ENCODE measurements at regions not wholly inside any gene's neighbourhood (a gene's known extent, or its start where the extent isn't known, plus 50 kb on each side); places are given as distances from the start of the nearest gene placed in this dataset.
"Not testable (repeated sequence)": the region's sequence is repeated elsewhere in the genome, so short reads cannot be mapped to it uniquely, and the experiment has no call there.

DNA sequence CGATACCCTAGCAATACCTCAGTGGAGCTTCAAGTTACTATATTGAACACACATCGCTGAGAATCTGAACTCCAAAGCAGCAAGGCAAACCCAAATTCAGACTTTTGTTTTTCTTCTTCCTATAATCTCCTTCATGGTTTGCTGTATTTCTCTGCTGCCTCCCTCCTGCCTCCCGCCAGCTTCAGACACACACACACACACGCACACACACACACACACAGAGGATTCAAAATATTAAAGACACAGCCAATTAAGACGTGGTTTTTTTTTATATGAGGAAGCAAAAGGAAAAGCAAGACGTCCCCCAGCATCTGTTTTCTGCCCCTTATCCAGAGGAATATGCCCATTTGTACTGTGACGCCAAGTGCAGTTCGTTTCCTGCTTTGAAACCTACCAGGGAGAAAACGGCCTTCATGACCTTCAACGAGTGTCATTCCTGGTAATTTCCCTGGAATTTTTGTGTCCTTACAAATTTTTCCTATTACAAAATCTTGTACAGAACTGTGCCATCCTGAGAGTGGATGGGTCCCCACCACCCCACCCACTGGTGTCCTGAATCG lies 547.9 kb upstream of the ID2 start:
- no peak for DNase-seq (ENCODE audit: low spot score)

DNA sequence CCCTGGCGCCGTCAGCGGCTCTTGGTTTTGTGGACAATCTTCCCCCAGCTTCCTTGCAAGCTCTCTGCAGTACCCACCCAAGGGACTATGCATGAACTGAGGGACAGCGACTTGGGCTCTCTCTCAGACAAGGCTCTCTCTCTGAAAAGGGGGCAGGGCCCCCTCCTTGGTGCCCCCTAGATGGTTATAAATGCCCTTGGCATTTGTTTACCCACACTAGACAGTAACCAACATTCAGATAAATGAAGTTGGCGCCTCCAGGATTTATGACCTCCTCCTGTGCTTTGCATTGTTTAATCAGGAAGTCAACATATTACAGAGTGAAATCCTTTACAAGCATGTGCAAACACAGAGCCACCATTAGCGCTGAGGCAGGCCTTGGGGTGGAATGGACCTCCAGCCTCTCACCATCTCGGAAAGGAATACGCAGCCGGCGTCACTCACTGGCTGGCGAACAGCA lies 547.4 kb upstream of the ID2 start:
- DNase-seq (ENCODE audit: low spot score), result no peak

DNA sequence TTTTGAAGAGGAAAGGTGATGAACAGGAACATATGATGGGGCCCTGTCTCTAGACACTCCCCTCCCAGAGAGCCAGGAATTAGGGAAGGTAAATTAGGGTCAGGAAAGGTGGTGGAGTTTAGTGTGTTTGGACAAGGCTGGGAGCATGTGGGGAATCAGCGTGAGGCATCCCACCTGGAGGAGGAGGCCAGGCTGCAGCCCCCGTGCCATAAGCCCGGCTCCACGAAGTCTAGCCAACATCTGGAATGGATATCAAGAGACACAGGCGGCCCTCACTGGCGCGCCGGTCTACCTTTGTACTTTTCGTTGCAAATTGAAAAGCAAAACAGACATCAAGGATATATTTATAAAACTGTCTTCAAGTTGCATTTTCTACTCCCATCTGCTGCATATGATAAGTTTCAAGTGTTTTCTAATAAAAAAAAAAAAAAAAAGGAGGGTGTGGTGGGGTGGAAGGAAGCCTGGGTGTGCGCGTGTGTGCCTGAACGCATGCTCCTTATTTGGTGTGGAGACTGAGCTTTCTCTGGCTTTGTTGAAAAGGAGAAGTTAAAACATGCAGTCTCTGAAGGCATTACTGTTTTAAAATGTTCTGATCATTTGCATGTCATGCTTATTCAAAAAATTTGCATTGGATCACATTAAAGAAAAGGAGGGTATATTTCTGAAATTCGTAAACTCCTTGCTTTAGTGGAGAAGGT lies 546.7 kb upstream of the ID2 start:
- DNase-seq (ENCODE audit: low spot score), result no peak

DNA sequence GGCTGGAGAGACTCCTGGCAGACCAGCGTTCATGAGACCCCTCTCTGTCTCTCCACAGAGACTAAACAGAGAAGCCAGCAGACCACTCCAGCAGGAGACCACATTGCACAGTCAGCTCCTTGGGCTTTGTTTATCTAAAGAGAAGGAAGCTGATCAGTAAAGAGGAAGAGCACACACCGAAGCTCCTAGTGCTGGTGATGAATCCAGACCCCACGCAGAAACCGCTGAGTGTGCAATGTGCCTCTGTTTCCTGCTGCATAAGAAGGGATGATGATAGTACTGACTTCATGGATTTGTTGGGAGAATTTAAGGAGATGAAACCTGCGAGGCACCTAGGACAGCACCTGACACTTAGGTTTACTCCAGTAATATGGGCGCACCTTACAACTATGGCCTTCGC lies 544.1 kb upstream of the ID2 start:
- no peak for DNase-seq (ENCODE audit: low spot score)

DNA sequence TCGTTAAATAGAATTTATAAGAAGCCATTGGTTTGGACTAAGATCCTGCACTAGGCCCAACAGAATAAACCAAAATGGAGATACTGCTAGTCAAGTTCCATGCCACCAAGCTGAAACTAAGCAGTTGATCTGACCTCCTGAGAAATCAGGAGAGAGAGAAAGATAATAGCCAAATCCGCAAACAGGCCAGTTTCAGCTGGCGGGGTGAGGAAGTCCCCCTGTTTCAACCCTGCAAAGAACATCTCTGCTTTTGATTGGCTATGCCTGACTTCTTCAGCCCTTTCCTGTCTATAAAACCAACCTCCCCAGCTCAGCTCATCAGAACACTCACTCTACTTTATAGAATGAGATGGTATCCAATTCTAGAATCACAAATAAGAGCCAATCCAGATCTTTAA lies 543.3 kb upstream of the ID2 start:
- no peak for DNase-seq (ENCODE audit: low spot score)

DNA sequence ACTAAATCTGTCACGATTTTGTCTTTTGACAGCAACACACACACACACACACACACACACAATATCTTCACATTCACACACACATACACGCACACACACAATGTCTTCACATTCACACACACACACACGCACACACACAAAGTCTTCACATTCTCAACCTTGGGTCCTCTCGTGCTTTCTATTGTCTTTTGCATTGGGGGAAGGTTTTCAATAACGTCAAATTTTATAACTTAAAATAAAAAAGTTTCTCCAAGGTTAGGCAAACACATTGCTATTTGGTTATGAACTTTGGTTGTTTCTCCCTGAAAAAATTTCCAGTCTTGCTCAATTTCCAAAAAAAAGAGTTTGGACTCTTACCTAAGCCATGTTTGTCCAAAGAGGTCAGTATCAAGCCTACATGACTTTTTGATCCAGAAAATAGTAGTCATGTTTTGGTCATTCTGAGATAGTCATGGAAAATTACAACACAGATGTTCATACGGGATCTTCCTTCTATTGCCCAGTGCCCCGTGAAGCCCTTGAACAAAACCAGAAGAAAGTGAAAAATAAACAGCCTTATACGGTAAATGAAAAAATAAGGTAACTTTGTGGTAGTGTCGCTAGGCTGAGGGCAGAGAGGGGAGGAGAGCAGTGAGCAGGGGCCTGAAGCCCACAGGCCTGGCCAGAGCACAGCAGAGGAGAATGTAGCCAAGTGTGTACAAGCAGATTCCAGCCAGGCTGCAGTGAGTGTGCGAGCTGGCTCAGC lies 542.8 kb upstream of the ID2 start:
- DNase-seq (ENCODE audit: low spot score), result no peak

DNA sequence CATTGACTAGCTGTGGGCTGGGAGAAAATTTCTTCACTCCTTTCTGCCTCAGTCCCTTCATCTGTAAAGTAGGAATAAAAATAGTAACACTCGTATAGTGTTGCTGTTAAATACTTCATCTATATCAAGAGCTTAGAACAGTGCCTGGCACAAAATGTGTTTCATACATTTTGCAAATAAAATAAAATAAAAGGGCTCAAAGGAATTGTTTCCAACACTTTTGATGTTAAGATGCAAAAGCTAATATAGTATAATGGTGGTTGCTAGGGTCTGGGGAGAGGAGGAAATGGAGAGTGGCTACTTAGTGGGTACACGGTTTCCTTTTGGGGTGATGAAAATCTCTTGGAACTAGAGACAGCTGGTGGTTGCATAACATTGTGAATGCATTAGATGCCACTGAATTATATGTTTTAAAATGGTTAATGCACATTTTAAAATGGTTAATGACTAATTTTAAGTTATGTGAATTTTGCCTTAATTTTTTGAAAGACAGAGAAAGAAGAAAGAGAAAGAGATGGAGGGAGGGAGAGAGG lies 542.1 kb upstream of the ID2 start:
- no peak for DNase-seq (ENCODE audit: low spot score)

DNA sequence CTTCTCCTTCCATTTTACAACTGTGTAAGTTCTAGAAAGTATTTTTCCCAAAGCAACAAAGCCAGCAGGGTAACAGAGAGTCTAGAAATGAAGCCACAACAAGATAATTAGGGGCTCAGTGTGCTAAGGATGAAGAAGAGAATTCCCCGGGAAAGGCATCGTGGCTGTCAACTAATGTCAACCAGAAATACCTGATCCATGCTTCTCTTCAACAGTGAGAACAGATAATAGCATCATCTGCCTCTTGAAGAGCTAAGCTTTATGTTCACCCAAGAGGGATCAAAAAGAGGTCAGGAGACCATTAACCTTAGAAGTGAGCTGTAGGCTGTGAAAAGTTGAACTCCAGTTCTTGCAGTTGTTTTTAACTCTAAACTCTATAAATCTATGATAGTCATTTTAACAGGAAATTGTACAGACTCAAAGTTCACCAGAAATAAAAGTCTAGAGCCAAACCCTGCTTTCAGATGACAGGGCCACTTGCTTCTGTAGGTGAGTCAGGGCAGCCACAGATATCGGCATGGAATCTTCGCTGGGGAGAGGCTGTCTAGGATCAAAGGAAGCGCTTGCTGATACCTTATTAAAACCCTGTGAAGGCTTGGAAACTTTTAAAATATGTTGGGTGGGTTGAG lies 540.7 kb upstream of the ID2 start:
- no peak for DNase-seq (ENCODE audit: low spot score)

DNA sequence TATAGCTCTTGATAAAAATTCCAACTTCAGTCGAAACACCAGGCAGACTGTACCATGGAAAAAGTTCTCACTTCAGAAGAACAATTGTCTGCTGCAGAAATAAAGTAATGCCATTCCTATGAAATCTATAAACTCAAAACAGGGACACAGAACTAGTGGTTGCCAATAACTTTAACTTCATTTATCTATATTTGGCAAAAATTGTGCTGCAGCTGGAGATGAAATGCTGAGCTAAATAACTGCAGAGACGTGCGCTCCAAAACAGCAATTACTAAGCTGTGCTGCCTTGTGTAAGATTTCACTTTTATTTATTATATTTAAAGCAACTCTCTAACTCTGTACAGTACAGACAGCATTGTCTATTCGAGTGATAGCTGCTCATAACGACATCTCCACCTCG lies 540.1 kb upstream of the ID2 start:
- DNase-seq (ENCODE audit: low spot score), result no peak

DNA sequence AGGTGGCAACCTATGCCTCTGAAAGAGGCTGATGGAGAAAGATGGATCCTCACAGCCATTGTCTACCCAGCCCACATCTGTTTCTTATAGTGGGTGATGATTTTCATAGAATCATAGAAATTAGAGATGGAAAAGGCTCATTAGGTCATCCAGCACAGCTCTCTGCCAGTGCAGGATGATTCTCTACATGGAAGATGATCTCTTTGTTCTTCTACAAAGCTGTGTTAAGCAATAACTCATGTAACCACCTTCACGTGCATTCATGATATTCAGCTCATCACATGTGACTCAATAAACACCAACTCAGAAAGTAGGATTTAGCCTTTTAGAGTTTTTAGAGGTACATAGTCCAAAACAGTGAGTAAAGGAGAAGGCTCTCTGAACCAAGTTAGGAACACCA lies 539.4 kb upstream of the ID2 start:
- no peak for DNase-seq (ENCODE audit: low spot score)

DNA sequence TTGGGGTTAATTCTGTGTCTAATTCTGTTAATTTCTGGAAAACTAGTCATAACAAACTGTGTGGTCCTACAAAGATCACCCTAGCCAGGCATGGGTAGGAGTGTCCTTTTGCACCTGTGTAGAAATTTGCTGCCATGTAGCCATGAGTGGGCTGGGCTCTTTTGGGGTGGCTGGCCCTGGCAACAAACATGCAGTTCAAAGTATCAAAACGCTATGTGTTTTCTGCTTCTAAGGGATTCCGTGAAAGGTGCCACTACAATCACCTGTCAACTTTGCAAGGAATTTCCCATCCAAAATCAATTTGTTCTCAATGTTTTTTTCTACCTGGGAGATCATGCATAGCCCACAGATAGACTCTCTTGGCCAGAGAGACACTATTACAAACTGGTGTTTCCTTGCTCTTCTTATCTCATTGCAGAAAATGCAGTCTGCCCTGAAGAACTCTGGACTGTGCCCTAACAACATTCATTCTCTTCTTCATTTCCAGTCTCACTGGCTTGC lies 537.7 kb upstream of the ID2 start:
- DNase-seq (ENCODE audit: low spot score), result no peak

DNA sequence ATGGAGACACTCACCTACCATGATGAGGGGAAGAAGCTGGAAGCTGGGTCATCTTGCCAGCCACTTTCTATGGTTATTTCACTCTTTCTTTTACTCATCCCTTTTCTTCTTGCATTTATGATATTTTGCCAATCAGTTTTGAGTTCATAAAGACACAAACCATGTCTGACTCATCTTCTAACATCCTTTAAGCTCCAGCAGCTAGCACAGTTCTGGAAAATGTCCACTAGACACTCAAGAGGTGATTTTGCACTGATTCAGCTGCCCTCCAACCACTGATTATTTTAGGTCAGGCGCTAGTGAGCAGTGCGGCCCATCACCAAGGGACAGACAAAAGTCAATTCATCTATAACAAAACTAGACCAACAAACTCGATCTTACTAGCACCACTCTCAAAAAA lies 537.1 kb upstream of the ID2 start:
- no peak for DNase-seq (ENCODE audit: low spot score)

DNA sequence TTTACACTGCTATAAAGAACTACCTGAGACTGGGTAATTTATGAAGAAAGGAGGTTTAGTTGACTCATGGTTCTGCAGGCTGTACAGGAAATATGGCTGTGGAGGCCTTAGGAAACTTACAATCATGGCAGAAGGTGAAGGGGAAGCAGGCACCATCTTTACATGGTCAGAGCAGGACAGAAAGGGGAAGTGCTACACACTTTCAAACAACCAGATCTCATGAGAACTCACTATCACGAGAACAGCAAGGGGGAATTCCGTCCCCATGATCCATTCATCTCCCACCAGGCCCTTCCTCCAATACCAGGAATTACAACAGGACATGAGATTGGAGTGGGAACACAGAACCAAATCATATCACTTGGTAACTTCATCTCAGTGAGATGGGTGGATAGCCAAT lies 536.5 kb upstream of the ID2 start:
- DNase-seq (ENCODE audit: low spot score), result not testable (repeated sequence)

DNA sequence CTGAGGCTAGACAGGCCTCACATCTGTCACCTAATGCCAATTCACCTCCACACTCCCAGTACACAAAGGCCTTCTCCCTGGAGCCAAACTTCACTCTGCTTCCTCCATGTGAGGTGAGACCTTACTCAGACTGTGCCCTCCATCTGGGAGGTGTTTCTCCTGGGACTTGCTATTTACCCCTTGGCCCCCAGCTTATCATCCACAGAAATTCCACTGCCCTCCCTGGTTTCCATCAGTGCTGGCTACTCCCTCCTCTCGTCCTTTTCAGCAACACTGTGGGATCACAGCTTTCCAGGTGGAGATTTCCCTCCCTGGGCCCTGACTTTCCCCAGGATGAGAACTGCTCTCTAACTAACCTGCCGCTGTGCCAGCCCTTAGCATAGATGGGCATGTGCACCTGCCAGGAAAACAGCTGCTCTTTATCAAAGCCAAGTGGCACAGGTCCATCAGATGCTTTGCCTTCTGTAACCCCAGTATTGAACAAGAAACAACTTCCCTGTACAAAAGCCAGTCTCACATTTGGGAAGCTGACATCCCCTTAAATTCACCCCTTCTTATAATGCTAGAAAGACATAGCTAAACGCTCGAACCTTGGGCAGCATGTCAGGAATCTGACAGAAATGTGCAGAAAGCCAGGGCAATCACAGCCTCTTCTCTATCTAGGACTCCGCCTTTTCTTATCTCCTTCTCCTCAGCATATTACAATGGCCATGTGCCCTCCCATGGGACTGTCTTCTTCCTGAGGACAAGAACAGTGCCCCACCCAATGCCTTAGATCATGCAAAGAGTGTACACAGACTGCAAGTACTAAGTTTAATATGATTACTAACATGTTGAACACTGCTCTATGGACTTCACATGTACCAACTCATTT lies 535.5 kb upstream of the ID2 start:
- DNase-seq (ENCODE audit: low spot score), result no peak

DNA sequence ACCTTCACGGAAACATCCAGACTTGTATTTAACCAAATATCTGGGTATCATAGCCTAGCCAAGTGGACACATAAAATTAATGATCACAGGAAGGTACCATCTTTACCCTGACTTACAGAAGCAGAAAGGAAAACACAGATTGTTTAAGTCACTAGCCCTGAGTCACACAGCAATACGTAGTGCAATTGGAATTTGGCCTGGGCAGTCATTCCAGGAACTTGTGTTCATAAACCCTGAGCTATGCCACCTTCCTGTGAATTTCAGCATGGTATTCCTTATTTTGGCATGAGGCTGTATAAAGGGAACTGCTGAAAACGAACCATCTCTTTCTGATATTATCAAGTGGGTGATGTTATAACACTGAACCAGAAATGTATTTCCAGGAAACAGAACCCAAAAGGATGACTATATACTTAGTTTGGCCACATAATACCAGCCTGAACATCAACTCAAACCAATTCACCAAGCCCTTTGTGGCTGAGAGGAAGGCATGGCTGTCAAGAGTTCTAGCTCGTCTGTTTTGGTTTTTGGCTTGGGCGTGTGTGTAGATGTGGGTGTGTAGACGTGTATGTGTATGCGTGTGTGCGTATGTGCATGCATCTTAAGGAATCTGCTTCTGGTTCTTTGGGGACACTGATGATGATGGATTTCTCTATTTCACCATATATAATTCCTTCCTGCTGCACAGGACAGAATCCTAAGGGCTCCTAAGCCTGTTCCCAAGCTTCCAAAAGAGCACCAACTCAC lies 533.4 kb upstream of the ID2 start:
- no peak for DNase-seq (ENCODE audit: low spot score)

DNA sequence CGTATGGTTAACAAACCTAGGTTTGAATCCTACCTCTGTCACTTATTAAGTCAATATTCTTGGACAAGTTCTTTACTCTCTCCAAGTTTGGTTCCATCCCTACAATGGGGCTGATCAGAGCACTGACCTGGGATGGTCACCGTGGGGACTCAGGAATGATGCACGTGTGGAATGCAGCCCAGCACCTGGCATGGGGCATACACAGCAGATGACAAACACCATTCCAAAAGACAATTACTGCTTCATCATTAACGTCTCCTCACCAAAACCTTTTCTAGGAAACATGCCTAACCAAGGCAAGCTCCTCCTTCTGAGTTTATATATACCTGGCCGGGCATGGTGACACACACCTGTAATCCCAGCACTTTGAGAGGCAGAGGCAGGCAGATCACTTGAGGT lies 532.9 kb upstream of the ID2 start:
- no peak for DNase-seq (ENCODE audit: low spot score)

DNA sequence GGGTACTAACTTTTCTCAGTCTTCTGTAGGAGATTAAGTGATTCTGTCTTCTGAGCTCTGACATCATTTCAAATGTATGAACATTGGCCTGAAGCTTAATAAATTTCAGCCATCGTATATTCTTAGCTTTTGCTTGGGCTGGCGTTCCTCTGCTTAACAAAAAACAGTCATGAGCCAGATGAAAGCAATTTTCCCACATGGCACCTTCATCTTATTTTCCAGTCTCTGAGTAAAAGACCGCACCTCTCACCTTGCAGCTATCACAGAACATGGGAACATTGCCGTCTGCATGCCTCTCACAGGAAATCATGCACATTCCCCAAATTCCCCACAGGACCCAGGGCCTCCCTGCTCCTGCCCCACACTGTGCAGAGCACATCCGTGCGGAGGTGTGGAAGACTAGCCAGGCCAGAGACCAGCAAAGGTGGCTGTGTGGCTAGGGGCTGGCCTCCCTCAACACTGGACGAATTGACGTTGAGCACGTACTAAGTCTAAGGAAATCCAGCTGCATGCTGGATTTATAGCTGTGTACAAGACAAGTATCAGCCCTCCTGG lies 531.8 kb upstream of the ID2 start:
- no peak for DNase-seq (ENCODE audit: low spot score)

DNA sequence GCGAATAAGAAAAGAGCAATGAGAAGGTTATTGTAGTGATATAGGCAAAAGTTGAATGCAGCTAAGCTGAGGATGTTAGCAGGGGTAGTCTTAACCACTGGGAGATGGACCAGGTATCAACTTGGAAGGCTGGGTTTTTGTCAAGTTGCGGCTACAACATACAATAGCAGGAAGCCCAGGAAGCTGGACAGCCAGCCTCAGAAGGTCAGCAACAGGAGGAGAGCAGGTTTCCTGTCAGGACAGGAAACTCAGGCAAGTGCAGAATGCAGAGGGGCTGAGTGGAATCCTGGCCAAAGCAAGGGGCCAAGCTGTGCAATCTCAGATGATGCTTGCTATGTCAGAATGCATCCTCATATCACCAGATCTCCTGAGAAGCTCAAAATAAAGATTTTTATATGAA lies 530.0 kb upstream of the ID2 start:
- DNase-seq (ENCODE audit: low spot score), result no peak

DNA sequence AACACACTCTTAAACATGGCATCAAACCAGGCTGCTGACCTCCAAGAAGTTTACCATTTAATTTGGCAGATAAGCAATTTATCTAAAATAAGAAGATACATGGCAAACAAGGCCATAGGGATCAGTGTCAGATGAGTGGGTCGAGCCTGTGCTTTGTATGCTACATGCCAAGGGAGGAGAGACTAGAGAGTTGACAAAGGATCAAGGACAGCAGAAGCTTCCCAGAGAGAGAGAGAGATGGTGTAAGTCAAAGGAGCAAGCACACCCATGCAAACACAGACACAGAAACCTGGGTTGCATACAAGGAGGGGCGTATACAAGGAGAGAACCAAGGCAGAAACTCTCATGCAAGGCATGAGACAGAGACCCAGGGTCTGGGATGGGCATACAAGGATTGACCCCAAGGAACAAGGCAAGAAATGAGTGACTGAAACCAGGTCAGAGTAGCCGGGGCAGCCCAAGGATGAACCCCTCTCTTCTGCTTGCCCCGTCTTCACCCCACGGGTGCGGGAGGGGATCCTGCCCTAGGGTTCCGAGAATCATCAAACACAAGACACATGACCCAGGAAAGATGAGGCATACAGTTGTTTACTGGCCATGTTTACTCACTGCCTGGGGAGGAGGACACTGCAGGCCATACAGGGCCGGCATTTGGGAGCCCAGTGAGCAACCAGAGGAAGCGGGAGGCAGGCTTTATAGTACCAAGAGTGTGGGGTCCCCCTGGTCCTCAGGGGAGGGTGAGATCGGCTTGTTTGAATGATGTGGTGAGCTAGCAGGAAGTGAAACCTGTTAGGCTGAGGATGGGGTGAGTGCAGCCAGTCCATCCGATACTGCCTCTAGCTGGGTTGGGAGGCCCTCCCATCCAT lies 529.2 kb upstream of the ID2 start:
- no peak for DNase-seq (ENCODE audit: low spot score)

All from SK-N-DZ (cell line).